ENCODE measurements at regions not wholly inside any gene's neighbourhood (a gene's known extent, or its start where the extent isn't known, plus 50 kb on each side); places are given as distances from the start of the nearest gene placed in this dataset.

- no peak for FAIRE-seq
- Histone ChIP-seq H3K27me3 (ENCODE audit: control insufficient read depth, insufficient read depth, low read length) (peaks cover 14% of the 10 kb centered on the region), H3K36me3 (ENCODE audit: control insufficient read depth, insufficient read depth, low read length) (no peaks in the 10 kb centered on the region), H3K4me3 (ENCODE audit: low read depth, low read length) (no peak overlapping the region)
- no peak for TF ChIP-seq CTCF (IDR thresholded peaks at IDR 0.05; ENCODE audit: insufficient read depth, low read length, severe bottlenecking)
- no peak for DNase-seq (ENCODE audit: low read depth)
Observed at GRCh38 chr16:85441890-85442670, 171.0 kb upstream of the GSE1 start.

- H3K27me3 ChIP-seq (ENCODE audit: control insufficient read depth, insufficient read depth, low read length): peaks cover 24% of the 10 kb centered on the region
- TF ChIP-seq CTCF (IDR thresholded peaks at IDR 0.05; ENCODE audit: insufficient read depth, low read length, severe bottlenecking): no peak
- no peak overlapping the region for H3K4me3 ChIP-seq (ENCODE audit: low read depth, low read length)
- H3K36me3 ChIP-seq (ENCODE audit: control insufficient read depth, insufficient read depth, low read length): no peaks in the 10 kb centered on the region
- FAIRE-seq: no peak
- no peak for DNase-seq (ENCODE audit: low read depth)
Observed at GRCh38 chr16:85443116-85443515, 170.0 kb upstream of the GSE1 start.

GRCh38 chr16:85443531-85443930 is 169.6 kb upstream of the GSE1 start:
- H3K4me3 ChIP-seq (ENCODE audit: low read depth, low read length): no peak overlapping the region
- peaks cover 27% of the 10 kb centered on the region for H3K27me3 ChIP-seq (ENCODE audit: control insufficient read depth, insufficient read depth, low read length)
- no peak for FAIRE-seq
- DNase-seq (ENCODE audit: low read depth): no peak
- no peaks in the 10 kb centered on the region for H3K36me3 ChIP-seq (ENCODE audit: control insufficient read depth, insufficient read depth, low read length)
- no peak for TF ChIP-seq CTCF (IDR thresholded peaks at IDR 0.05; ENCODE audit: insufficient read depth, low read length, severe bottlenecking)

- DNase-seq (ENCODE audit: low read depth) (no peak), FAIRE-seq (no peak)
Observed at GRCh38 chr16:85445064-85445778, 167.9 kb upstream of the GSE1 start.

GRCh38 chr16:85445779-85446222 is 167.3 kb upstream of the GSE1 start:
- FAIRE-seq: no peak
- TF ChIP-seq CTCF (IDR thresholded peaks at IDR 0.05; ENCODE audit: insufficient read depth, low read length, severe bottlenecking): no peak
- DNase-seq (ENCODE audit: low read depth): no peak
- Histone ChIP-seq H3K27me3 (ENCODE audit: control insufficient read depth, insufficient read depth, low read length) (peaks cover 27% of the 10 kb centered on the region), H3K4me3 (ENCODE audit: low read depth, low read length) (no peak overlapping the region), H3K36me3 (ENCODE audit: control insufficient read depth, insufficient read depth, low read length) (no peaks in the 10 kb centered on the region)

More at GRCh38 chr16:85445064-85445778, 167.9 kb upstream of the GSE1 start:
- TF ChIP-seq CTCF (IDR thresholded peaks at IDR 0.05; ENCODE audit: insufficient read depth, low read length, severe bottlenecking): no peak
- H3K4me3 ChIP-seq (ENCODE audit: low read depth, low read length): no peak overlapping the region
- H3K27me3 ChIP-seq (ENCODE audit: control insufficient read depth, insufficient read depth, low read length): peaks cover 27% of the 10 kb centered on the region
- H3K36me3 ChIP-seq (ENCODE audit: control insufficient read depth, insufficient read depth, low read length): no peaks in the 10 kb centered on the region

Data from bronchial epithelial cell (primary cell).